Neural cell (in vitro differentiated cells): ENCODE measurements at regions not wholly inside any gene's neighbourhood (a gene's known extent, or its start where the extent isn't known, plus 50 kb on each side); places are given as distances from the start of the nearest gene placed in this dataset.

Experiments used
- H2AFZ ChIP-seq: fragments of 200-600, 300-800 bp; sonication (generic), shearing (Covaris generic); 2 replicates; pipeline ENCODE4 v1.6.0; 2014; ENCODE audit warnings: low read depth, mild to moderate bottlenecking, antibody characterized with exemption, low read length, moderate library complexity
- H3F3A ChIP-seq: fragments of 200-600 bp; shearing (Covaris generic); 2 replicates; pipeline ENCODE4 v1.6.1; 2016; ENCODE audit warnings: mild to moderate bottlenecking, moderate library complexity, mixed read lengths, antibody characterized with exemption, low read length; ENCODE audit not compliant: insufficient read depth, poor library complexity, severe bottlenecking
- H3K27ac ChIP-seq: fragments of 200-600, 300-800 bp; sonication (generic), shearing (Covaris generic); 2 replicates; pipeline ENCODE4 v1.5.1; 2014; ENCODE audit warnings: mild to moderate bottlenecking, low read length, moderate library complexity
- H3K27me3 ChIP-seq: fragments of 300-800, 200-600 bp; sonication (generic), shearing (Covaris generic); 2 replicates; pipeline ENCODE4 v1.6.0; 2014; ENCODE audit warnings: mild to moderate bottlenecking, low read depth, low read length, moderate library complexity; ENCODE audit not compliant: insufficient read depth
- H3K36me3 ChIP-seq: fragments of 300-800, 200-600 bp; sonication (generic), shearing (Covaris generic); 2 replicates; pipeline ENCODE4 v1.5.1; 2014; ENCODE audit warnings: mild to moderate bottlenecking, antibody characterized with exemption, low read length, moderate library complexity; ENCODE audit not compliant: insufficient read depth
- H3K4me2 ChIP-seq: fragments of 300-800, 200-600 bp; sonication (generic), shearing (Covaris generic); 2 replicates; pipeline ENCODE4 v1.6.0; 2014; ENCODE audit warnings: mild to moderate bottlenecking, low read length
- H3K4me3 ChIP-seq: fragments of 300-800, 200-600 bp; sonication (generic), shearing (Covaris generic); 2 replicates; pipeline ENCODE4 v1.5.1; 2014; ENCODE audit warnings: mild to moderate bottlenecking, low read length, moderate library complexity
- H3K79me2 ChIP-seq: fragments of 200-600 bp; shearing (Covaris generic); replicated peaks from 2 replicates; pipeline ENCODE4 v1.6.0; 2014; ENCODE audit warnings: mild to moderate bottlenecking, low read length, moderate library complexity; ENCODE audit not compliant: insufficient read depth
- H3K9ac ChIP-seq: fragments of 300-800, 200-600 bp; sonication (generic), shearing (Covaris generic); 2 replicates; pipeline ENCODE4 v1.6.1; 2016; ENCODE audit warnings: mild to moderate bottlenecking, low read length, mixed read lengths
- H3K9me2 ChIP-seq: fragments of 200-600 bp; shearing (Covaris generic); 2 replicates; pipeline ENCODE4 v1.6.1; 2016; ENCODE audit warnings: mild to moderate bottlenecking, low read length, mixed read lengths; ENCODE audit not compliant: insufficient read depth
- H3K9me3 ChIP-seq: fragments of 200-600, 300-800 bp; sonication (generic), shearing (Covaris generic); 2 replicates; pipeline ENCODE4 v1.6.1; 2016; ENCODE audit warnings: mild to moderate bottlenecking, mixed run types, low read length, moderate library complexity, mixed read lengths
- H4K20me1 ChIP-seq: fragments of 200-600 bp; shearing (Covaris generic); 2 replicates; pipeline ENCODE4 v1.6.1; 2016; ENCODE audit warnings: mild to moderate bottlenecking, mixed run types; ENCODE audit not compliant: insufficient read depth
- EP300 ChIP-seq: fragments of 450-650 bp; conservative IDR thresholded peaks from 2 replicates; pipeline ENCODE4 v1.6.1; 2014; ENCODE audit warnings: antibody characterized with exemption, mild to moderate bottlenecking, moderate library complexity; ENCODE audit not compliant: poor library complexity, severe bottlenecking
- EZH2 ChIP-seq: fragments of 200-600, 300-800 bp; shearing (Covaris generic), sonication (generic); IDR thresholded peaks from 2 replicates; pipeline ENCODE4 v1.6.1; 2014; ENCODE audit warnings: antibody characterized with exemption, low read length, borderline replicate concordance, mild to moderate bottlenecking; ENCODE audit not compliant: insufficient read depth, poor library complexity, severe bottlenecking
- MXI1 ChIP-seq: fragments of 450-650 bp; conservative IDR thresholded peaks from 2 replicates; pipeline ENCODE4 v1.6.1; 2014; ENCODE audit warnings: antibody characterized with exemption, mild to moderate bottlenecking; ENCODE audit not compliant: poor library complexity, severe bottlenecking
- POLR2AphosphoS5 ChIP-seq: IDR thresholded peaks from 2 replicates; pipeline ENCODE4 v1.6.1; 2012
- RAD21 ChIP-seq: fragments of 450-650 bp; conservative IDR thresholded peaks from 2 replicates; pipeline ENCODE4 v1.6.1; 2014; ENCODE audit warnings: antibody characterized with exemption, mild to moderate bottlenecking, moderate library complexity
- SMC3 ChIP-seq: fragments of 450-650 bp; conservative IDR thresholded peaks from 2 replicates; pipeline ENCODE4 v1.6.1; 2014; ENCODE audit warnings: antibody characterized with exemption, mild to moderate bottlenecking, moderate library complexity; ENCODE audit not compliant: poor library complexity
- TAF1 ChIP-seq: IDR thresholded peaks from 2 replicates; pipeline ENCODE4 v1.6.1; 2012; ENCODE audit warnings: low read depth
- TF ChIP-seq, protein P1 (sequence below): fragments of 450-650 bp; IDR thresholded peaks from 2 replicates; pipeline ENCODE4 v1.5.1; 2014; ENCODE audit warnings: antibody characterized with exemption, mild to moderate bottlenecking, moderate library complexity; ENCODE audit not compliant: poor library complexity, severe bottlenecking
- TF ChIP-seq, protein P2 (sequence below): IDR thresholded peaks from 2 replicates; pipeline ENCODE4 v1.6.1; 2012; ENCODE audit warnings: borderline replicate concordance

DNA sequence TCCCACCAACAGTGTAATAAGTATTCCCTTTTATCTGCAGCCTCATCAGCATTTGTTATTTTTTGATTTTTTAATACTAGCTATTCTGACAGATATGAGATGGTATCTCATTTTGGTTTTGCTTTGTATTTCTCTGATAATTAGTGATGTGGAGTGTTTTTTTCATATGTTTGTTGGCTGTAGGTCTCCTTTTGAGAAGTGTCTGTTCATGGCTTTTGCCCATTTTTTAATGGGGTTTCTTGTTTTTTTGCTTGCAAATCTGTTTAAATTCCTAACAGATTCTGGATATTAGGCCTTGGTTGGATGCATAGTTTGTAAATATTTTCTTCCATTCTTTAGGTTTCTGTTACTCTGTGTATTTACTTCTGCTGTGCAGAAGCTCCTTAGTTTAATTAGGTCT lies 445.4 kb upstream of the DAB2 start:
- Histone ChIP-seq H3K36me3 (no peaks in the 10 kb centered on the region), H3K27me3 (no peaks in the 10 kb centered on the region), H3K4me3 (no peak overlapping the region), H3K9ac (no peak overlapping the region), H3F3A (no peaks in the 10 kb centered on the region), H3K79me2 (no peaks in the 10 kb centered on the region), H3K9me2 (no peaks in the 10 kb centered on the region), H3K9me3 (no peaks in the 10 kb centered on the region), H2AFZ (no peak overlapping the region), H3K27ac (no peak overlapping the region), H3K4me2 (no peak overlapping the region), H4K20me1 (no peaks in the 10 kb centered on the region)
- no peak for TF ChIP-seq RAD21
- TF ChIP-seq, protein P1, sequence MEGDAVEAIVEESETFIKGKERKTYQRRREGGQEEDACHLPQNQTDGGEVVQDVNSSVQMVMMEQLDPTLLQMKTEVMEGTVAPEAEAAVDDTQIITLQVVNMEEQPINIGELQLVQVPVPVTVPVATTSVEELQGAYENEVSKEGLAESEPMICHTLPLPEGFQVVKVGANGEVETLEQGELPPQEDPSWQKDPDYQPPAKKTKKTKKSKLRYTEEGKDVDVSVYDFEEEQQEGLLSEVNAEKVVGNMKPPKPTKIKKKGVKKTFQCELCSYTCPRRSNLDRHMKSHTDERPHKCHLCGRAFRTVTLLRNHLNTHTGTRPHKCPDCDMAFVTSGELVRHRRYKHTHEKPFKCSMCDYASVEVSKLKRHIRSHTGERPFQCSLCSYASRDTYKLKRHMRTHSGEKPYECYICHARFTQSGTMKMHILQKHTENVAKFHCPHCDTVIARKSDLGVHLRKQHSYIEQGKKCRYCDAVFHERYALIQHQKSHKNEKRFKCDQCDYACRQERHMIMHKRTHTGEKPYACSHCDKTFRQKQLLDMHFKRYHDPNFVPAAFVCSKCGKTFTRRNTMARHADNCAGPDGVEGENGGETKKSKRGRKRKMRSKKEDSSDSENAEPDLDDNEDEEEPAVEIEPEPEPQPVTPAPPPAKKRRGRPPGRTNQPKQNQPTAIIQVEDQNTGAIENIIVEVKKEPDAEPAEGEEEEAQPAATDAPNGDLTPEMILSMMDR = no peak
- TF ChIP-seq EP300 = no peak
- TF ChIP-seq, protein P2, sequence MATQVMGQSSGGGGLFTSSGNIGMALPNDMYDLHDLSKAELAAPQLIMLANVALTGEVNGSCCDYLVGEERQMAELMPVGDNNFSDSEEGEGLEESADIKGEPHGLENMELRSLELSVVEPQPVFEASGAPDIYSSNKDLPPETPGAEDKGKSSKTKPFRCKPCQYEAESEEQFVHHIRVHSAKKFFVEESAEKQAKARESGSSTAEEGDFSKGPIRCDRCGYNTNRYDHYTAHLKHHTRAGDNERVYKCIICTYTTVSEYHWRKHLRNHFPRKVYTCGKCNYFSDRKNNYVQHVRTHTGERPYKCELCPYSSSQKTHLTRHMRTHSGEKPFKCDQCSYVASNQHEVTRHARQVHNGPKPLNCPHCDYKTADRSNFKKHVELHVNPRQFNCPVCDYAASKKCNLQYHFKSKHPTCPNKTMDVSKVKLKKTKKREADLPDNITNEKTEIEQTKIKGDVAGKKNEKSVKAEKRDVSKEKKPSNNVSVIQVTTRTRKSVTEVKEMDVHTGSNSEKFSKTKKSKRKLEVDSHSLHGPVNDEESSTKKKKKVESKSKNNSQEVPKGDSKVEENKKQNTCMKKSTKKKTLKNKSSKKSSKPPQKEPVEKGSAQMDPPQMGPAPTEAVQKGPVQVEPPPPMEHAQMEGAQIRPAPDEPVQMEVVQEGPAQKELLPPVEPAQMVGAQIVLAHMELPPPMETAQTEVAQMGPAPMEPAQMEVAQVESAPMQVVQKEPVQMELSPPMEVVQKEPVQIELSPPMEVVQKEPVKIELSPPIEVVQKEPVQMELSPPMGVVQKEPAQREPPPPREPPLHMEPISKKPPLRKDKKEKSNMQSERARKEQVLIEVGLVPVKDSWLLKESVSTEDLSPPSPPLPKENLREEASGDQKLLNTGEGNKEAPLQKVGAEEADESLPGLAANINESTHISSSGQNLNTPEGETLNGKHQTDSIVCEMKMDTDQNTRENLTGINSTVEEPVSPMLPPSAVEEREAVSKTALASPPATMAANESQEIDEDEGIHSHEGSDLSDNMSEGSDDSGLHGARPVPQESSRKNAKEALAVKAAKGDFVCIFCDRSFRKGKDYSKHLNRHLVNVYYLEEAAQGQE = no peak
- TF ChIP-seq POLR2AphosphoS5 = no peak
- TF ChIP-seq SMC3 = no peak
- no peak for TF ChIP-seq TAF1
- no peak for TF ChIP-seq MXI1
- no peak for TF ChIP-seq EZH2

DNA sequence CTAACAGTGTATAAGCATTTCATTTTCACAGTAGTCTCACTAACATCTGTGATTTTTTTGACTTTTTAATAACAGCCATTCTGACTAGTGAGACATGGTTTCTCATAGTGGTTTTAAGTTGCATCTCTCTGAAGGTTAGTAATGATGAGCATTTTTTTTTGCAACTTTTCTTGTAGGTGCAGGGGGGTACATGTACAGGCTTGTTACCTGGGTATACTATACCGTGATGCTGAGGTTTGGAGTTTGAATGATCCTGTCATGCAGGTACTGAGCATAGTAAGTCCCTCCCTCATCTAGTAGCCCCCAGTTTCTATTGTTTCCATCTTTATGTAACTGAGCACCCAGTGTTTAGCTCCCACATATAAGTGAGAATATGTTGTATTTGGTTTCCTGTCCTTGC lies 444.6 kb upstream of the DAB2 start:
- Histone ChIP-seq H3K27me3 (no peaks in the 10 kb centered on the region), H3K27ac (no peak overlapping the region), H3K9me3 (no peaks in the 10 kb centered on the region), H3K9ac (no peak overlapping the region), H3K4me2 (no peak overlapping the region), H3K4me3 (no peak overlapping the region), H2AFZ (no peak overlapping the region), H3K79me2 (no peaks in the 10 kb centered on the region), H3F3A (no peaks in the 10 kb centered on the region), H4K20me1 (no peaks in the 10 kb centered on the region), H3K36me3 (no peaks in the 10 kb centered on the region), H3K9me2 (no peaks in the 10 kb centered on the region)
- TF ChIP-seq, protein P2 = no peak
- no peak for TF ChIP-seq SMC3
- no peak for TF ChIP-seq MXI1
- no peak for TF ChIP-seq EP300
- TF ChIP-seq RAD21 = no peak
- TF ChIP-seq, protein P1 = no peak
- TF ChIP-seq EZH2 = no peak
- no peak for TF ChIP-seq TAF1
- no peak for TF ChIP-seq POLR2AphosphoS5
